GM12865 (cell line): ENCODE measurements at regions not wholly inside any gene's neighbourhood (a gene's known extent, or its start where the extent isn't known, plus 50 kb on each side); places are given as distances from the start of the nearest gene placed in this dataset.
"Not testable (repeated sequence)": the region's sequence is repeated elsewhere in the genome, so short reads cannot be mapped to it uniquely, and the experiment has no call there.

Source experiments
- DNase-seq: peaks from one replicate; pipeline ENCODE4 v3.0.0; 2010; ENCODE audit warnings: low read depth
- H3K4me3 ChIP-seq: 2 replicates; pipeline ENCODE4 v1.5.1; 2011; ENCODE audit warnings: mild to moderate bottlenecking, low read depth, low read length, control low read depth
- TF ChIP-seq, protein P1 (sequence below): IDR thresholded peaks from 2 replicates; pipeline ENCODE4 v1.5.1; 2011; ENCODE audit warnings: low read length, control low read depth, low read depth, inconsistent platforms; ENCODE audit not compliant: insufficient read depth; ENCODE audit errors: missing control alignments

DNA sequence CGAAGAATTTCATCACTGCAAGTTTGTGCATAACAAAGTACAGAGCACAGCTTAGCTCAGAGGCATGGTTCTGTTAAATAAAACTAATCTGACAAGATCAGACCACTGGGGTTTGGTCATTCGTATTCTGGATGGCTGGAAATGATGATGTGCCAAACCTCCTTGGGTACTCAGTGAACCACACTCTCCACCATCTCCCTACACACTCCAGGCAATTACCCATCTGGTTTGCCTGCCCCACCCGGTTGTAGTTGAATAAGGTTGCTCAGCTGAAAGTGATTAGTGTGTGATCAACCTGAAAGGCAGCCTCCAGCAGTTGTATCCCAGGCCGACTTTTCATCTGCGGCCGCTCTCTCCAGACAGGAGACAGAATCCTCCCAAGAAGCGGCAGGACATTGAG is 371.4 kb downstream of the TLE1 start:
- H3K4me3 ChIP-seq, result no peak overlapping the region
- TF ChIP-seq, protein P1, sequence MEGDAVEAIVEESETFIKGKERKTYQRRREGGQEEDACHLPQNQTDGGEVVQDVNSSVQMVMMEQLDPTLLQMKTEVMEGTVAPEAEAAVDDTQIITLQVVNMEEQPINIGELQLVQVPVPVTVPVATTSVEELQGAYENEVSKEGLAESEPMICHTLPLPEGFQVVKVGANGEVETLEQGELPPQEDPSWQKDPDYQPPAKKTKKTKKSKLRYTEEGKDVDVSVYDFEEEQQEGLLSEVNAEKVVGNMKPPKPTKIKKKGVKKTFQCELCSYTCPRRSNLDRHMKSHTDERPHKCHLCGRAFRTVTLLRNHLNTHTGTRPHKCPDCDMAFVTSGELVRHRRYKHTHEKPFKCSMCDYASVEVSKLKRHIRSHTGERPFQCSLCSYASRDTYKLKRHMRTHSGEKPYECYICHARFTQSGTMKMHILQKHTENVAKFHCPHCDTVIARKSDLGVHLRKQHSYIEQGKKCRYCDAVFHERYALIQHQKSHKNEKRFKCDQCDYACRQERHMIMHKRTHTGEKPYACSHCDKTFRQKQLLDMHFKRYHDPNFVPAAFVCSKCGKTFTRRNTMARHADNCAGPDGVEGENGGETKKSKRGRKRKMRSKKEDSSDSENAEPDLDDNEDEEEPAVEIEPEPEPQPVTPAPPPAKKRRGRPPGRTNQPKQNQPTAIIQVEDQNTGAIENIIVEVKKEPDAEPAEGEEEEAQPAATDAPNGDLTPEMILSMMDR, result no peak
- no peak for DNase-seq

DNA sequence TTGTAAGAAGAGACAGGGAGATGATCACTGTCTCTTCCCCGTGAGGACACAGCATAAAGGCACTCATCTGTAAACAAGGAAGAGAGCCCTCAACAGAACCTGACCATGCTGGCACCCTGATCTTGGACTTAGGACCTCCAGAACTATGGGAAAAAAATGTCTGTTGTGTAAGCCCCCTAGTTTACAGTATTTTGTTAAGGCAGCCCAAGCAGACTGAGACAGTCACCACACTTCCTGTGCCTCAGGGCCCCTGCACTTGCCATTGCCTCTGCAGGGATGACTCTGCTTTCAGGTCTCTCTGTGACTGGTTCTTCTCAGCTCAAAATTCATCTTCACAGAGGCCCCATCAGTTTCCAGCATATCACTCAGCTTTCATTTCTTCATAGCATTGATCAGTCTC is 372.1 kb downstream of the TLE1 start:
- DNase-seq, result no peak
- no peak overlapping the region for H3K4me3 ChIP-seq
- TF ChIP-seq, protein P1, result no peak

DNA sequence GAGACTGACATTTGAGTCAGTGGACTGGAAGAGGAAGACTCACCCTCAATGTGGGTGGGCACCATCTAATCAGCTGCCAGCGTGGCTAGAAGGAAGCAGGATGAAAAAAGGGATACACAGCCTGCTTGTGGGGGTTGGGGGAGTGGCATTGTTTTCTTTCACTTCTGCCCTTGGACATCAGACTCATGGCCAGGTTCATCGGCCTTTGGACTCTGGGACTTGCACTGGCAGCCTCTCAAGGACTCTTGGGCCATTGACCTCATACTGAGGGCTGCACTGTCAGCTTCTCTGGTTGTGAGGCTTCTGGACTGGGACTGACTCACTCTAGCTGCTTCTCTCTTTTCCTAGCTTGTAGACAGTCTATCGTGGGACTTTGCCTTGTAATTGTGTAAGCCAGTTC is 374.9 kb downstream of the TLE1 start:
- TF ChIP-seq, protein P1, result no peak
- no peak overlapping the region for H3K4me3 ChIP-seq
- no peak for DNase-seq

DNA sequence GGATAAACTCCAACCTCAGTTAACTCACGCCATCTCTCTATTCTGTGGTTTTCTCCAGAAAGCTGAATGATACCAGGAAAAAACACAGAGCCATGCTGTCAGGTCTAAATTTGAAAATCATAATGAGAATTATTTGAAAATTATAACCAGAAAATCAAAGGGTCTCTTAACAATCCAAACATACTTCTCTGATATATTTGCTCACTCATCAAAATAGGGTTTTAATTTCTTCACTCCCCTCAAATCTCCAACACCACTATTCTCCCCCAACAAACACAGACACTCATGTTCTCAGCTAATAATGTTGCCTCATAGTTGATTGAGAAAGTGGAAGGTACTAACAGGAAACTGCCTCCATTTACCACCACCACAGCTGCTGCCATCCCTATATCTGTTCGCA is 375.5 kb downstream of the TLE1 start:
- TF ChIP-seq, protein P1, result no peak

DNA sequence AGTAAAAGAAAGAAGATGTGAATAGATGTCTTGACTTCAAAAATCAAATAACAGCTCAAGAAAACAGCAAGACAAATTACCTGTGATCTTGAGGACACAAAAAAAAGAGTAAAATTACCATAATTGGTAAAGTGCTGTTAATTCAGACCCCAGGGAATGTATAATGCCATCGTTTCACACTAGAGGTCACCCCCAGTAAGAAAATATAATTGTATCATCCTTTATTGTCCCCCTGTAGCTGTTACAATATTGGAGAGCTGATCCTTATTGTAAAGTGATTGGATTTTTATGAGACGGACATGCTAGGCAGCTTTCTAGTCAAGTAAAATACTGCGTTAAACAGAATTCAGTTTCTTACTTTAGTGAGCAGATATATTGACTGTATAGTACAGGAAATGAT is 377.0 kb downstream of the TLE1 start:
- no peak overlapping the region for H3K4me3 ChIP-seq
- no peak for DNase-seq
- TF ChIP-seq, protein P1, result no peak

More for the DNA sequence above, 375.5 kb downstream of the TLE1 start:
- no peak overlapping the region for H3K4me3 ChIP-seq
- DNase-seq, result no peak

DNA sequence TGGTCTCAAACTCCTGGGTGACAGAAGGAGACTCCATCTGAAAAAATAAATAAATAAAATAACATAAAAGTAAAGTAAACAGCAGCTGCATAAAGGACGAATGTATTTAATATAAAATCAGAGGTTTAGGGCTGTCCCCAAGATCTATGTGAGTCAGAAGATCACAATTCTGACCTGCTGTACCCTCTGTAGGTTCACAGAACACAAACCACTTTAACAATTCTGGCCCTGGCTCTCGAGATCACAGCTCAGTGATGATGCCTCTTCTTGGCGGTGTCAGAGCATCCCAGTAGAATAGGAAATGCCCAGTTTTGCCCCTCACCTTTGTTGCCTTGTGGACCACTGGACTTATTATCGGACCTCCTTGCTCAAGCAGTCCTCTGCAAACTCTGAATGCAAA is 380.9 kb downstream of the TLE1 start:
- H3K4me3 ChIP-seq, result no peak overlapping the region
- no peak for DNase-seq
- TF ChIP-seq, protein P1, result no peak

DNA sequence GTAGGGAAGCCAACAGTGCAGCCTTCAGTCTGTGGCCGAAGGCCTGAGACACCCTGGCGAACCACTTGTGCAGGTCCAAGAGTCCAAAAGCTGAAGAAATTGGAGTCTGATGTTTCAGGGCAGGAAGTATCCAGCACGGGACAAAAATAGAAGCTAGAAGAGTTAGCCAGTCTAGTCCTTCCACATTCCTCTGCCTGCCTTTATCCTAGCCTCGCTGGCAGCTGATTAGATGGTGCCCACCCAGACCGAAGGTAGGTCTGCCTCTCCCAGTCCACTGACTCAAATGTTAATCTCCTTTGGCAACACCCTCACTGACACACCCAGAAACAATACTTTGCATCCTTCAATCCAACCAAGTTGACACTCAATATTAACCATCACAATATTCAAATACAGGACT is 381.6 kb downstream of the TLE1 start:
- H3K4me3 ChIP-seq, DNase-seq: not testable (repeated sequence)
